GM19328 (cell line): ENCODE measurements at regions not wholly inside any gene's neighbourhood (a gene's known extent, or its start where the extent isn't known, plus 50 kb on each side); places are given as distances from the start of the nearest gene placed in this dataset.

ENCODE experiments used
- ATAC-seq: cut with Tn5 transposase; IDR thresholded peaks from one replicate; pipeline ENCODE4 v1.9.1; 2021; ENCODE audit warnings: mild to moderate bottlenecking, moderate library complexity; ENCODE audit not compliant: unreplicated experiment

DNA sequence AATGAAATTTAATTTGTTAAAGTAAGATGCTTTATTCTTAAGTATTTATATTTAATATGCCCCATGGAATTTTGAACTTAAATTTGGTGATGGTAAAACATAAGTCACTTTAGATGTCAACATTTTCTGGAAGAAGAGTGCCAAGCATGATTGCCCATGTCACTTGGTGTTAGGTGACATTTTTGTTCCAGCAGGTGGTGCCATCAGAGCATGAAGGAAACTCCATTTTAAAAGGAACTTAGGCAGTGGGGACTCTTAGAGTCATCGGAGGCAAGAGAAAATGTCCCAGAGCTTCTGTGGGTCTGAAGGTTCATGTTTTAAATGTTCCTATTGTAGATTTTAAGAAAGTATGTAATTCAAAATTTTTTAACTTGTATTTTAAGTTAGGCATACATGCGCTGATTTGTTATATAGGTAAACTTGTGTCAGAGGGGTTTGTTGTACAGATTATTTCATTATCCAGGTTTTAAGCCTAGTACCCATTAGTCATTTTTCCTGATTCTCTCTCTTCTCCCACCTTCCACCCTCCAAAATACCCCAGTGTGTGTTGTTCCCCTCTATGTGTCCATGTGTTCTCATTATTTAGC, 789.3 kb downstream of the SEMA5A start:
- ATAC-seq: no peak

DNA sequence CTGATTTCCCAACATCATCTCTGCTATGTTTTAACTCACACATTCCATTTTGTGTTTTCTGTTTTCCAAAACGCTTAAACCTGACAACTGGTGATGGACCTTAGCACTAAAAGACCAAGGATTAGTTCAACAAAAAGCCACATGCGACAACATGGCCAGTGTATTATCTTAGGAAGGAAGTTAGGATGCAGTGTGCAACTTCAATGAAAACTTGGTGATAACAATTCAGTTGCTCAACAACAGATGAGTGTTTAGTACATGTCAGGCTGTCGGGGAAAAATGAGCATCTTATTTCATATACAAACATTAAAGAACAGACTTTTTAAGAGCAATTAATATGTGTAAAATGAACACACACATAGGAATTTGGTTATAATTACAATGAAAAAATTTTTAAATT, 780.0 kb downstream of the SEMA5A start:
- ATAC-seq: no peak

DNA sequence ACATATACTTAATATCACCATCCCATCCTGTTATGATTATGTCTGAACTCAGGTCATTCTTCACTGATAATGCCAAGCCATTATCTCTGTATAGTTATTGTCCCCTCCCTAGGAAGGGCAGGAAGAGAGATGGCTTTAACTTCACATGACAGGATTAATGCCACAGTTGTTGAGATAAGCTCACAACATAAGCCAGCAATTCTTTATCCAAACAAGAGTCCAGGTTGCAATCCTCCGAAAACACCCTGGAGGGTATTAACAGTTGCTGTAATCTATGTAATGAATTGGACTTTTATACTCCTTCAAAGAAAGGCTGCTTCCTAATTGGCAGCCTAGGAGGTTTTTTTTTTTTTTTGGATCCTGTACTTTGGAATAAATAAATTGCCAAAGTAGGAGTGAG, 779.4 kb downstream of the SEMA5A start:
- no peak for ATAC-seq

DNA sequence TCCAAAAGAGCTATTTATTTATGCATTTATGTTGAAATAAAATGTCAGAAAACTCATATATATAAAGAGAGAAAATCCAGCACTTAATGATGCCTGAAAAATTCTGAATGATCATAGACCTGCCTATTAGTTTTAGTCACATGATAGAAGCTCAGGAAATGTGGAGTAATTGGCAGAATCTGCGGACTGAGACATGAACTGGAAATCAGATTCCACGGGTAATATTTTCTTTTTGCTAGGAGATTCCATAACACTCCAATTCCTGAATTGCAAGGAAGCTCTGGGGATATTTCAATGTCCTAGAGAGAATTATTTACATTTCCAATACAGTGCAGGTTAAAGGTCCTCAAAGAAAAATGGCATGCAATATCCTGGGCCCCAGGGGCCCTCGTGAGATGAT, 778.8 kb downstream of the SEMA5A start:
- no peak for ATAC-seq

DNA sequence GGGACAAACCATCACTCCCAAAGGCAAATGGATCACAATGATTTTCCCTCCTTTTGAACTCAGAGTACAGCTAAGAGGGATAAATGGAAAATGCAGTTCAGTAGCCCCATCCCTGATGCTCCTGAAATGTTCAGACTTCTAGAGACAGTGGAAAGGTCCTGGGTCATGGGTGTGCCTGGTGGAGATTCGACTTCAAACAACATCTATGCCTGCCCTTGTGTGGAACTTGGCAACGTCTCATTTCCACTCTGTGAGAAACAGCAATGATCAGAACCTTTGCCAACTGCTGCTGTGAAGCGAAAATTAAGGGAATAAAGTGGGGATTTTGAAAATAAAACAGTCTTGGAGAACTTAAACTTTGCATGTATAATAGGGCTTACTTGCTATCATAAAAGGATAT, 778.1 kb downstream of the SEMA5A start:
- ATAC-seq: no peak

DNA sequence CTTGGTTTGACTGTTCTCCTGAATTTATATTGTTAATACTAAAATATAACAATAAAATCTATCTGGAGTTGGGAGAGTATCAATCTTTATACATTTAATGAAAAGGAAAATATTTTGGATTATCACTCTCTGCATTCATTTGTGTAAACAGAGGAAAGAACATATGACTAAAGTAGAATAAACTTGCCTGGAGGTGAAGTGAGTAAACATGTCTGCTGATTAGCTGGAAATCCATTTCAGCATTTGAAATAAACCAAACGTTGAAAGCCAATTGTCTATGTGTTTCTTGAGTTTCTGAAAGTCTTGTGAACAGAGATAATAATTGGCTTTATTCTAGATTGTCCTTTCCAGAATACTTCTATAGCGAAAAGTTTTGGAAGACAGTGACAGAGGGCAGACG, 776.2 kb downstream of the SEMA5A start:
- no peak for ATAC-seq

DNA sequence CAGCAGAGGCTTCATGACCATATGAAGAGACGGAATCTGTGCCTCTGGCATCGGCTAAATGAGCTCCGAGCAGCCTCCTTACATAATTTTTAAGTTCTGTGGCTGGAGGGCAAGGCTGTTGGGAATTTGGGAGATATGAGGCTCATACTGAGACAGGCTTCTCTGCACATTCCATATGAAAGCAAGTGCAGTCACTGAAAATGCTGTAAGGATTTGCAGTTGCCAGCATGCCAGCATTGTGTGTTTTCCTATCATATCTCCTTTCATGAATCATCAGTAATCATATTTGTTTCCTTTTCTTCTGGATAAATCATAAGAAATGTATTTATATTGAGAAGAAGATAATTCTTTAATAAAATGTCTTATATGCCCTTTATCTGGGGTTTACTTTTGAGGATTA, 775.4 kb downstream of the SEMA5A start:
- no peak for ATAC-seq

DNA sequence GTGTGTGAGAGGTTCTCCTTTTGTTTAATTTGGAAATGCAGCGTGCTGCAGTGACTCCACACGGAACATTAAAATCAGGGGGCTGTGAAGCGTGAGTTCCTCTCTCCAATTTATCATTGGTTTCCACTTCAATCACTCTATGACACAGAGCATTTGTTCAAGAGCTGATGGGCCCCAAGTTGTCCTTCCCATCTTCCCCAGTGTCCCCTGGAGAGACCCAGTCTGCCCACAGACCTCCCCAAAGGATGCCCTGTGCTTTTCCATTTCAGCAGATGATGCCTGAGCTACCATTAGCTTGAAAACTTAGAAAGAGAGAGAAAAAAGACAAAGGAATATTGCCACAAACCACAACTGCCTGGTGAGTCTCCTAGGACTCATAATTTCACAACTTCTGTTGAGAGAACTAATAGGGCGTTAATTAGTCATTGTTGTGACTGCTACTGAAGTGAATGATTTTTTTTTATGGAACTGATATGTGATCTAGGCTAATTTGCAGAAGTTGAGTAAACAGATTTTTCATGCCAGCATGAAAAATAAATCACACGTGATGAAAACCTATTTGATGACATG, 772.7 kb downstream of the SEMA5A start:
- no peak for ATAC-seq

DNA sequence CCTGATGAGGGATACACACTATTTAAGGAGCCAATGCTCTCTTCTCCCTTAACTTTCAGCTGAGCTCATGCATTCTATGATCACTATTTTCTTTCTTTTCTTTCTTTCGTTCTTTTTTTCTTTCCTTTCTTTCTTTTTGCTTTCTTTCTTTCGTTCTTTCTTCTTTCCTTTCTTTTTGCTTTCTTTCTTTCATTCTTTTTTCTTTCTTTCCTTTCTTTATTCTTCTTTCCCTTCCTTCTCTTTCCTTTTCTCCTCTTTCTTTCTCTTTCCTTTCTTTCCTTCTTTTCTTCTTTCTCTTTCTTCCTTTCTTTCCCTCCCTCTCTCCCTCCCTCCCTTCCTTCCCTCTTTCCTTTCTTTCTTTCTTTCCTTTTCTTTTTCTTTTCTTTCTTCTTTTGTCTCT, 761.2 kb downstream of the SEMA5A start:
- ATAC-seq: no peak

DNA sequence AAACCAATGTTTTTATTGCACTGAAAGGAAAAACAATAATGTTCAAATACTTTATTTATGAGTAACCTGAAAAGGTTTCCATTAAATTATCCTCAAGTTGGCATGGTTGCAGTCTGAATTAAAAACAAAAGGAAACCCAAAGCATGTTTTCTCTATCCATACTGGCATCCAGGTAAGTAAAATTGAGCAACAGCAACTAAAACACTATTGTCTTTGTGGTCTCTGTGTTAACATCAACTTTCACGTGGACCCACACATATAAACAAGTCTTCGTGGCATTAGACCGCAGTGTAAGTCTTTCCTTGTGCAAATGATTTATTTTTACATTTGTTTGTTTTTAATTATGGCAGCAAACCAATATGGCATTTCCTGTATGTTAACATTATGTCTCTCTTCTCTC, 757.6 kb downstream of the SEMA5A start:
- ATAC-seq: no peak

DNA sequence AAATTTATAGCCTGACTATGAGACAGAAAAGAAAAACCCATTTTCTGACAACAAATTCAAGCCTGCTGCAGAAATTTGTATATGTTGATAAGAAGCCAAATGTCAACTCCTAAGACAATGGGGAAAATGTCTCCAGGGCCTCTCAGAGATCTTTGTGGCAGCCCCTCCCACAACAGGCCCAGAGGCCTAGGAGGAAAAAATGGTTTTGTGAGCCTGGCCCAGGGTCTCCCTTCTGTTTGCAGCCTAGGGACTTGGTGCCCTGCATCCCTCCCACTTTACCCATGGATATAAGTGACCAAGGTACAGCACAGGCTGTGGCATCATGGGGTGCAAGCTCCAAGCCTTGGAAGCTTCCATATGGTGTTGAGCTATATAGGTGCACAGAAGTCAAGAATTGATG, 740.2 kb downstream of the SEMA5A start:
- ATAC-seq: no peak

DNA sequence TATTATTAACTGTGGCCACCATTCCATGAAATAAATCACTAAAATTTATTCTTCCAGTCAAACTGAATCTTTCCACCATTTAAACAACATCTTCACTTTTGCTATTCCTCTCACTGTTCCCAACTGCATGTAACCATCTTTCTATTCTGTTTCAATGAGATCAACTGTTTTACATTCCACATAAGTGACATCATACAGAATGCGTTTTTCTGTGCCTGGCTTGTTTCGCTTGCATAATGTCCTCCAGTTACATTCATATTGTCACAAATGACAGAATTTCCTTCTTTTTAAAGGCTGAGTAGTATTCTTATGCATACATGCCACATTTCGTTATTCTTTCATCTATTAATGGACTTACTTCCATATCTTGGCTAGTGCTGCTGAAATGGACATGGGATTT, 738.2 kb downstream of the SEMA5A start:
- ATAC-seq: no peak

DNA sequence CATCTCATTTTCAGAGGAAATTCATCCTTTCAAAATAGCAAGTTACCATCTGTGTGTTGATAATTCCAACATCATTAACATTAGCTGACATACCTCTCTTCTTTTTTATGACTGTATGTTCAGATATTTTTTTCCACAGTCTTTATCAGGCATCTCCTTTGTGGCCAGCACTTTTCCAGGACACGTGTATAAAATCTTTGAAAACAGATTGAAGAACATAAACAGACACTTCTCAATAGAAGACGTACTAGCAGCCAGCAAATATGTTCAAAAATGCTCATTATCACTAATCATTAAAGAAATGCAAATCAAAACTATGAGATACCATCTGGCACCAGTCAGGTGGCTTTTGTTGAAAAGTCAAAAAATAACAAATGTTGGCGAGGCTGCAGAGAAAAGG, 734.3 kb downstream of the SEMA5A start:
- no peak for ATAC-seq

DNA sequence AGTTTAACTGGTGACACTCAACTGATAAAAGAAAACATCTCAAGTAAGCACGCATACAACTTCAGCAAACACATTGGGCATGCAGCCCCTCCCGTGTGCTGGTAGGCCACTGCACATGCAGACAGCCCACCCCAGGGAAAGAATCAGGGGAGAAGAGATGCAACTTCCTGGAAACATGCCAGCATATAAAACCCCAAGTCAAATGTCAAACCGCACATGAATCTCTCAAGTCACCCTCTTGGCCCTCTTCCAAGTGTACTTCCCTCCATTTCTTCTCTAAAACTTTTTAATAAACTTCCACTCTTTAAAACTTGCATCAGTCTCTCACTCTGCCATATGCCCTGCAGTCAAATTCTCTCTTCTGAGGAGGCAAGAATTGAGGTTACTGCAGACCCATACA, 732.7 kb downstream of the SEMA5A start:
- no peak for ATAC-seq

DNA sequence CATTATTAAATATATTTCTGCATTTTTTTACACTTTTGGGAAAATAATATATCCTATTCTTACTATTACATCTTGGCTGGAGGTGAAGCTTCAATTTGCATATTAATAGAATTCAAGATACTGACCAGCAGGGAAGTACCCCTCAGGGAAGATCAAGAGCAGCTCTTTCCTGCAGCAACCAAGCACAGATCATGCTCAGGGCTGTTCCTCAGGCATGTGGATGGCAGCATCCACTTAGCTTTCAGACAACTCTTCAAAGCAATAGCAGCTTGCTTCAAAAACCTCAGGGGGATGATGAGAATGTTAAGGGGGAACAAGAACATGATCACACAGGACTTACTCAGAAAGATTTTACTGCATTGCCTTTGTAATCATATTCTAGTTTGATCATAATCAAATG, 731.8 kb downstream of the SEMA5A start:
- no peak for ATAC-seq

DNA sequence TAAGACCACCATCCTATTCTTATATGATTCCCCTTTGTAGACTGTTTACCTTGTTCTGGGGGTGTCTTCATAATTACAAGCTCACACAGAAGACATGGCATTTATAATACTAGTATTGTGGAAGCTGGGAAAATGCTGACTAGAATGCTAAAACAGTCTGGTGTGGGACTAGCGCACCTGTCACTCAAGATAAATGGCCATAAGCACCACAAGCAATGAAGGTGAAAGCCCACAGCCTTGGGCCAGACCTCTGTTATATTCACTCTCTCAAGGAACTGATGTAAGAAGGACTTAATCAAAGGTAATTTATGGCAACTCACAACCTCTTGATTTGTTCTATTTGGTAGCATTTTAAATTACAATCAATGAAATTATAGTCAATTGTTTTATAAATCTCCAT, 721.5 kb downstream of the SEMA5A start:
- ATAC-seq: no peak

DNA sequence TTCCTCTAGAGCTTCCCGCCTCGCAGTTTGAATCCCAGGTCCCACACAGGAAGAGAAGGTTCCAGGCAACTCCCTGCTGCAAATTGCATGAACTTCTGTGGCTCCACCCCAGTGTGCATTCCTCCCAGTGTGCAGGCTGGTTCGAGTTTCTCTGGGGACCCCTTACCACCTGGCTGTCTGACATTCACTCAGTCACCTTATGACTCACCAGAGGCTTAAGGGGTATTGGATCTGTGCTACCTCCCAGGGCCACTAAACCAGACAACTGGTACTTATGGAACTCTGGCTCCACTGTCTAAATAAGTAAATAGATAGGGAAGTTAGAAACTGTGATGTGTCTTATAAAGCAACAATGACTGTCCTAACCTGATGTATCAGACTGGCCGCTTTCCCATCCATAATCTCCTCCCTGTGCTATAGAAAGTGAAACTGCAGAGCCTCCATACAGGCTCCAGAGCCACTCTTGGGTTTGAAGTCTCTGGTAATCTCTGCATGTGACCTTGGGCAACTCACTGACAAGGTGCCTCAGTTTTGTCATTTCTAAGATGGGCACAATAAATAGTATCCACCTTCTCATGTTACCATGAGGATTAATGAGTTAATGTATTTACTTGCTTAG, 720.6 kb downstream of the SEMA5A start:
- no peak for ATAC-seq

DNA sequence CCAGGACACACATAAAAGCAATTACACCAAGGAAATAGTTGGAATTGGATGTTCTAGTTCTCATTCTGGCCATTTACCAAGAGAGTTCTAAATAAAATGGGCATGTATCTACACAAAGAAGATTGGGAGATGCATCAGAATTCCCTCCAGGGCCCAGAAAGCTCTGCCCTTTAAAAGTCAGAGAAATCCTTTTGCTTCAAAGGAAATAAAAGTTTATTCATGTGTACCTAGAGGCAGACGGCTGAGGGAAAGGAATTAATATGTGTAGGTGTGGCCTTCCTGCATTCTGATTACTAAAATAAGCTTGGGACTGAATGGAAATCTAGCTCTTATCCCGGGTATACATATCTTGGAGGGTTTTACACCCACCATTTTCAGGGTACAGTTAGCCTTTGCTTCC, 719.4 kb downstream of the SEMA5A start:
- no peak for ATAC-seq

DNA sequence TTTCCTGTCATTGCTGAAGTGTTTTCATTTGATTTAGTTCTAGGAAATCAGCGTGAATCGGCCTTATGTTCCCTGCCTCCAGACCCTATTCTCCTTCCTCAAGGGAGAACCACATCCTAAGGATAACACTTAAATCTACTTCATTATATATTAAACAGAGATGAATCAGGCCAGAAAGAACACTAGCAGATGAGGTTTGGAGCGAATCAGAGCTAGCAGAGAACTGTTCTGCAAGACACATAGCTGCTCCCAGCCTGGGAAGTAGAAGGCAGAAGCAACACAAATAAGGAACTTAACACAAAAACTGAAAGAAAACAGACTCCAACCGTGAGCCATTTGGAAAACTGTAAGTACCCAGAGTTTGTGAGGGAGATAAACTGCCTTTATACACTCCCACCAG, 718.2 kb downstream of the SEMA5A start:
- no peak for ATAC-seq

DNA sequence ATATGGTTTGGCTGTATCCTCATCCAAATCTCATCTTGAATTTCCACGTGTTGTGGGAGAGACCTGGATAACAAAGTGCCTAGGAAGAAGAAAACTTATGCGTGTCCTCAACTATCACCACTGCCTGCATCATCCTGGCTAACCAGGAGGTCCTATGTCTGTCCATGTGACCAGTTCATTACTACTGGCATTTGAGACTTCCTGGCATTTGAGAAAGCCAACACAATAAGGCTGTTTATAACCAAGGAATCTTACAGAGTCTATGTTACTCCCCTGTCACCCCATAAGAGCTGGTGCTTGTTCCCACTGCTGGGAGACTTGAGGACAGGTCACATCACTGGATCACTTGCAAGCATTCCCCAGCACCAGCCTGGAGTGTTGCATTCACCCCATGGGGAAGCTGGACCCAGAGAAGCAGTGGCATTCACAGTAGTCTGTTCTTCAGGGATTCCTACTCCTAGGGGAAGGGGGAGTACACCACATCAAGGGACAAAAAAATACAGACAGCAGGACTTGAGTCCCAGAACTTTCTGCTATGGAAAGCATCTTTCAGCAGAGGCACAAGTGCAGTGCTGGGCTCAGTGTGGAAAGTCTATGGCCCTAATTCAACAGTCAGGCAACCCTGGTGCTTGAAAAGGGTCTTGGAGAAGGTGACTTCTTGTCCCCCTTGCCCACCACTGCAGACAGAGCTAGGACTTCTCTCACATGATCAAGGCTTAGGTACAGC, 717.1 kb downstream of the SEMA5A start:
- ATAC-seq: no peak

DNA sequence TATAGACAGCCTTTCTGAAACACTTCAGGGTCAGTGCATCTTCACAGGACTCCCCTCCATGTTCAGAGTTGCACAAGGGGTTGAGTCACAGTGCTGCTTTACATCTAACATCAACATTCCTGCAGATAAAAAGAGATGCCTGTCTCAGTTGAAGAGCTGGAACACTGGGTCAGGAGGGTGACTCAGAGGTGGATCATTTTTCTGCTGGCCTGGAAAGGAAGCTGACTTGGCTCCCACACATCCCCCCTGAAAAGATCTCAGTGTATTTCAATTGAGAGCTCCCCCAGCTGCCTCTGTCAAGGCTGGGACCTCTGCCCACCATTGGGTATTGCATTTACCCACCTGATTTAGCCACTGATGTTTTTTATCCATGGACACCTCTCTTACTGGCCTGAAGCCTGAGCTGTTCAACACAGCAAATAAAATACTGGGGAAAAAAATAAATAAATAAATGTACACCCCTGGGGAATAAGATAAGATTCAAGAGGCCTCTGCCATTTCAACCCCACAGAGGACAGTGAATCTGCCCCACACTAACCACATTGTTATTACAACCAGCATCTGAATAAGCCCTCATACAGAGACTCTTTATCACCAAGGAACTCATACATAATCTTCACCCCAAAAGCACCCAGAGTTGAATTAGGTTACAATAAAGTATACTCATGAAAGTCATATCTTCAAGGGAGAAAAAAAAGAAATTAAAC, 716.4 kb downstream of the SEMA5A start:
- no peak for ATAC-seq

DNA sequence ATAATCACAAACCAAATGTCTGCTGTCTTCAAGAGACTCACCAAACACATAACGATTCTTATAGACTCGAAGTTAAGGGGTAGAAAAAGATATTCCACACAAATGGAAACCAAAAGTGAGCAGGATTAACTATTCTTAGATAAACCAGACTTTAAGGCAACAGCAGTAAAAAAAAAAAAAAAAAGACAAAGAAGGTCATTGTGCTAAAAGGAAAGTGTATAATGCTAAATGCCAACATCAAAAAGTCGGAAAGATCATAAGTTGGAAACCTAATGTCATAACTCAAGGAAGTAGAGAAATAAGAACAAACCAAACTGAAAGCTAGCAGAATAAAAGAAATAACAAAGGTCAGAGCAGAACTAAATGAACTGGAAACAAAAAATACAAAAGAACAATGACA, 714.6 kb downstream of the SEMA5A start:
- no peak for ATAC-seq
